ENCODE measurements at regions not wholly inside any gene's neighbourhood (a gene's known extent, or its start where the extent isn't known, plus 50 kb on each side); places are given as distances from the start of the nearest gene placed in this dataset.
"Not testable (repeated sequence)": the region's sequence is repeated elsewhere in the genome, so short reads cannot be mapped to it uniquely, and the experiment has no call there.

DNA sequence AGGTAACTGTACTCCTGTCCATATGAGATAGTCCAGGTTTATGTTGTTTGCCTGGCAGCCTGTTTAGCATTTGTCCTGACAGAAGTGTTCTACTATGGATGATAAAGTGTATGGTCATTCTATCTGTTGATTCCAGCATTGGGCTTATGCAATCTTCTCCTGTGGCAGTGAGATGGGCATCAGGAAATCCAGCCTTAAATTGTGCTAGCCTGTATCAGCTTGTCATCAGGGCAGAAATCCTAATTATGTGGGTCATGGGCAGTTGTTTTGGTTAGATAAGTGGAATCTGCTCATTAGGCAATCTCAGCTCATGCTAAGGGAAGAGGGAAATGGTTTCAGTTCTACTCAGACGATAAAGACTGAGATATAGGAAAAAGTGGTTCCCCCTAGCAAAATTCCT, 247.4 kb upstream of the CHD1 start:
- ChIA-PET POLR2A (no interaction called here), CTCF (ENCODE audit: unreplicated experiment) (no interaction called here)
- Histone ChIP-seq H3K4me1 (ENCODE audit: insufficient read depth, low read length, poor library complexity, severe bottlenecking) (no peaks in the 10 kb centered on the region), H3K4me3 (ENCODE audit: low read depth, low read length, poor library complexity, severe bottlenecking) (no peak overlapping the region), H3K36me3 (ENCODE audit: insufficient read depth, low read length) (no peaks in the 10 kb centered on the region), H3K9me3 (ENCODE audit: low read length) (no peaks in the 10 kb centered on the region), H3K9me2 (ENCODE audit: insufficient read depth, low read length) (no peaks in the 10 kb centered on the region), H3K27ac (ENCODE audit: low read depth, low read length, poor library complexity, severe bottlenecking) (no peak overlapping the region), H2AFZ (ENCODE audit: low read length) (no peak overlapping the region), H3K79me2 (ENCODE audit: insufficient read depth, low read depth, low read length) (no peaks in the 10 kb centered on the region), H3K4me2 (ENCODE audit: low read length) (no peak overlapping the region), H4K20me1 (ENCODE audit: insufficient read depth, low read length) (no peaks in the 10 kb centered on the region)
- intact Hi-C loops (cut with micrococcal nuclease; ENCODE audit: unreplicated experiment): no loop called here
- no peak for DNase-seq (ENCODE audit: low spot score)
- BruUV-seq (replicated peaks): no TSS peak
- TF ChIP-seq, protein P1, sequence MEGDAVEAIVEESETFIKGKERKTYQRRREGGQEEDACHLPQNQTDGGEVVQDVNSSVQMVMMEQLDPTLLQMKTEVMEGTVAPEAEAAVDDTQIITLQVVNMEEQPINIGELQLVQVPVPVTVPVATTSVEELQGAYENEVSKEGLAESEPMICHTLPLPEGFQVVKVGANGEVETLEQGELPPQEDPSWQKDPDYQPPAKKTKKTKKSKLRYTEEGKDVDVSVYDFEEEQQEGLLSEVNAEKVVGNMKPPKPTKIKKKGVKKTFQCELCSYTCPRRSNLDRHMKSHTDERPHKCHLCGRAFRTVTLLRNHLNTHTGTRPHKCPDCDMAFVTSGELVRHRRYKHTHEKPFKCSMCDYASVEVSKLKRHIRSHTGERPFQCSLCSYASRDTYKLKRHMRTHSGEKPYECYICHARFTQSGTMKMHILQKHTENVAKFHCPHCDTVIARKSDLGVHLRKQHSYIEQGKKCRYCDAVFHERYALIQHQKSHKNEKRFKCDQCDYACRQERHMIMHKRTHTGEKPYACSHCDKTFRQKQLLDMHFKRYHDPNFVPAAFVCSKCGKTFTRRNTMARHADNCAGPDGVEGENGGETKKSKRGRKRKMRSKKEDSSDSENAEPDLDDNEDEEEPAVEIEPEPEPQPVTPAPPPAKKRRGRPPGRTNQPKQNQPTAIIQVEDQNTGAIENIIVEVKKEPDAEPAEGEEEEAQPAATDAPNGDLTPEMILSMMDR (conservative IDR thresholded peaks at IDR 0.05; ENCODE audit: low read length): no peak
- no peak for TF ChIP-seq EZH2phosphoT487 (IDR thresholded peaks at IDR 0.05; ENCODE audit: borderline replicate concordance, low read depth, low read length)

DNA sequence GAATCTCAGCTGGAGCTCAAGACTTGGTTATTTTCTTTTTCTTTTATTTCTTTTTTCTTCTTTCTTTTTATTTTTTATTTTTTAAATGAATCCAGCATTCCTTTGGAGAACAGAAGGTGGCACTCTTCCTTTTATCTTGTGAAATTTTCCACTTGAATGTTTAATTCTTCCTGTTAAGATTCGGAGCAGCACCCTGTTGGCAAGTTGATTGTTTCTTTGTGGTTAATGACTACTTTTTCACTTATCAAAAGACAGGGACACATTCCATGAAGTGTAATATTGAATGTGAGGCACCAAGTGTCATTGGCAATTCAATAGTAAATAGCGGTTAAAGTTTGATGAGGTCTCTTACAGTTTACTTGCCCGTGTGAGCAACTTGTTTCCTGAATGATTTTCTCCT, 240.5 kb upstream of the CHD1 start:
- ChIA-PET CTCF (ENCODE audit: unreplicated experiment) (no interaction called here), POLR2A (no interaction called here)
- H3K4me2 ChIP-seq (ENCODE audit: low read length): no peak overlapping the region
- intact Hi-C loops (cut with micrococcal nuclease; ENCODE audit: unreplicated experiment): no loop called here
- H2AFZ ChIP-seq (ENCODE audit: low read length): no peak overlapping the region
- DNase-seq (ENCODE audit: low spot score): no peak
- H3K36me3 ChIP-seq (ENCODE audit: insufficient read depth, low read length): no peaks in the 10 kb centered on the region
- H3K9me3 ChIP-seq (ENCODE audit: low read length): no peaks in the 10 kb centered on the region
- no peaks in the 10 kb centered on the region for H3K4me1 ChIP-seq (ENCODE audit: insufficient read depth, low read length, poor library complexity, severe bottlenecking)
- no peaks in the 10 kb centered on the region for H4K20me1 ChIP-seq (ENCODE audit: insufficient read depth, low read length)
- H3K79me2 ChIP-seq (ENCODE audit: insufficient read depth, low read depth, low read length): no peaks in the 10 kb centered on the region
- no TSS peak for BruUV-seq (replicated peaks)
- TF ChIP-seq, protein P1 (conservative IDR thresholded peaks at IDR 0.05; ENCODE audit: low read length): peak; percentile 43; the same call in 1 of the 2 replicates
- no peak for TF ChIP-seq EZH2phosphoT487 (IDR thresholded peaks at IDR 0.05; ENCODE audit: borderline replicate concordance, low read depth, low read length)
- H3K9me2 ChIP-seq (ENCODE audit: insufficient read depth, low read length): no peaks in the 10 kb centered on the region
- no peak overlapping the region for H3K27ac ChIP-seq (ENCODE audit: low read depth, low read length, poor library complexity, severe bottlenecking)
- H3K4me3 ChIP-seq (ENCODE audit: low read depth, low read length, poor library complexity, severe bottlenecking): no peak overlapping the region

DNA sequence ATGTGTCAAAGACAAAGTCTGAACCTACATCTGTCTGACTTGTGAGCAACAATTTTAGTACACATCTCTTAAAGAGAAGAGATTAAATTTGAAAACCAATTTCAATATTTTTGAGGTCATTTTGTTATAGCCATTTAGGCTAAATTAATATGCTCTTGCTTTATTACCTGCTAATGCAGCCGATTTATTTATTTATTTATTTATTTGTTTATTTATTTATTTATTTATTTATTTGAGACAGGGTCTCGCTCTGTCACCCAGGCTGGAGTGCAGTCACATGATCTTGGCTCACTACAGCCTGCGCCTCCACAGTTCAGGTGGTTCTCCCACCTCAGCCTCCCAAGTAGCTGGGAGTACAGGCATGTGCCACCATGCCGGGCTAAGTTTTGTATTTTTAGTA, 232.7 kb upstream of the CHD1 start:
- H2AFZ ChIP-seq (ENCODE audit: low read length); intact Hi-C loops (cut with micrococcal nuclease; ENCODE audit: unreplicated experiment); H3K79me2 ChIP-seq (ENCODE audit: insufficient read depth, low read depth, low read length); H4K20me1 ChIP-seq (ENCODE audit: insufficient read depth, low read length); DNase-seq (ENCODE audit: low spot score); H3K36me3 ChIP-seq (ENCODE audit: insufficient read depth, low read length); CTCF ChIA-PET (ENCODE audit: unreplicated experiment); H3K4me1 ChIP-seq (ENCODE audit: insufficient read depth, low read length, poor library complexity, severe bottlenecking); H3K4me2 ChIP-seq (ENCODE audit: low read length); H3K9me2 ChIP-seq (ENCODE audit: insufficient read depth, low read length); H3K27ac ChIP-seq (ENCODE audit: low read depth, low read length, poor library complexity, severe bottlenecking); BruUV-seq (replicated peaks); H3K9me3 ChIP-seq (ENCODE audit: low read length); H3K4me3 ChIP-seq (ENCODE audit: low read depth, low read length, poor library complexity, severe bottlenecking): not testable (repeated sequence)
- POLR2A ChIA-PET: interaction anchor here (0.5 kb wide), 1 partner anchor 9 kb away, joined by 3 read pairs; no protein-coding TSS in a partner anchor
